GM12878 (cell line): ENCODE measurements at regions not wholly inside any gene's neighbourhood (a gene's known extent, or its start where the extent isn't known, plus 50 kb on each side); places are given as distances from the start of the nearest gene placed in this dataset.

ENCODE experiments used
- ATAC-seq: fragments of 200-7000 bp; cut with Tn5 transposase; 3 replicates; pipeline ENCODE4 v1.9.1; 2020; ENCODE audit warnings: mild to moderate bottlenecking, moderate library complexity
- BruUV-seq: library from RNA; stranded (reverse); fragments of 400-500 nt; replicated peaks from 2 replicates; lab custom pipeline; 2021; lab: Mats Ljungman, UMichigan
- CTCF ChIA-PET: fragments of 300-600 bp; sonication (Branson Sonifier 250); formaldehyde crosslinking; extraction: SDS; loops from one replicate; lab custom pipeline; 2021; ENCODE audit warnings: inconsistent platforms; lab: Yijun Ruan, JAX
- POLR2A ChIA-PET: fragments of 350-600 bp; formaldehyde crosslinking; extraction: SDS; loops from one replicate; lab custom pipeline; 2021; ENCODE audit warnings: inconsistent platforms; lab: Charles Lee
- RAD21 ChIA-PET: fragments of 300-600 bp; sonication (Branson Sonifier 250); formaldehyde crosslinking; loops from one replicate; lab custom pipeline; 2023; ENCODE audit warnings: antibody characterized with exemption; ENCODE audit not compliant: unreplicated experiment; lab: Charles Lee
- SMC1A ChIA-PET: fragments of 300-600 bp; sonication (Branson Sonifier 250); formaldehyde crosslinking; loops from one replicate; lab custom pipeline; 2023; ENCODE audit not compliant: unreplicated experiment, uncharacterized antibody; lab: Charles Lee
- DNase-seq: peaks from one replicate; pipeline ENCODE4 v3.0.0-alpha.2; 2011; ENCODE audit warnings: low read depth, low spot score
- FAIRE-seq: peaks from 3 replicates; lab custom pipeline; 2011; peaks lifted over from hg19 to GRCh38; lab: Jason Lieb, UNC
- H2AFZ ChIP-seq: 2 replicates; pipeline ENCODE4 v1.6.0; 2011; ENCODE audit warnings: low read depth, low read length, control low read depth; ENCODE audit not compliant: control insufficient read depth
- H3K27ac ChIP-seq: 2 replicates; pipeline ENCODE4 v1.5.1; 2011; ENCODE audit warnings: control low read depth; ENCODE audit not compliant: control insufficient read depth, insufficient read depth
- H3K27me3 ChIP-seq, 2 experiments: replicated peaks in 1 of 2; 2 replicates each; pipeline versions ENCODE4 v1.6.0 to v1.6.1; 2011; ENCODE audit warnings: low read length in 1 of 2; ENCODE audit not compliant: control insufficient read depth in 2 of 2, insufficient read depth in 2 of 2
- H3K36me3 ChIP-seq, 2 experiments: 2 replicates each; pipeline ENCODE4 v1.5.1; 2011; ENCODE audit warnings: low read length in 1 of 2; ENCODE audit not compliant: control insufficient read depth in 2 of 2, insufficient read depth in 2 of 2
- H3K4me1 ChIP-seq: 2 replicates; pipeline ENCODE4 v1.6.1; 2011; ENCODE audit warnings: mild to moderate bottlenecking, low read length, moderate library complexity, mixed read lengths; ENCODE audit not compliant: control insufficient read depth, insufficient read depth
- H3K4me2 ChIP-seq: 2 replicates; pipeline ENCODE4 v1.6.0; 2011; ENCODE audit warnings: control low read depth; ENCODE audit not compliant: control insufficient read depth, insufficient read depth
- H3K4me3 ChIP-seq: fragments of 200-600 bp; sonication (generic); 2 replicates; pipeline ENCODE4 v1.5.1; 2016
- H3K79me2 ChIP-seq: 2 replicates; pipeline ENCODE4 v1.6.0; 2011; ENCODE audit warnings: low read length; ENCODE audit not compliant: control insufficient read depth, insufficient read depth
- H3K9ac ChIP-seq: 2 replicates; pipeline ENCODE4 v1.8.0; 2011; ENCODE audit warnings: low read length, control low read depth, mixed read lengths; ENCODE audit not compliant: control insufficient read depth, insufficient read depth
- H3K9me3 ChIP-seq: replicated peaks from 3 replicates; pipeline ENCODE4 v1.5.1; 2011; ENCODE audit warnings: mild to moderate bottlenecking, low read length; ENCODE audit not compliant: control insufficient read depth, insufficient read depth
- H4K20me1 ChIP-seq: 2 replicates; pipeline ENCODE4 v1.6.0; 2011; ENCODE audit not compliant: control insufficient read depth, insufficient read depth
- CHD4 ChIP-seq: fragments of 200-600 bp; sonication (generic); IDR thresholded peaks from 2 replicates; pipeline ENCODE4 v1.6.1; 2016; ENCODE audit warnings: mild to moderate bottlenecking
- HCFC1 ChIP-seq: fragments of 150-350 bp; IDR thresholded peaks from 2 replicates; pipeline ENCODE4 v1.6.1; 2014; ENCODE audit warnings: low read length
- IKZF1 ChIP-seq: fragments of 450-650 bp; conservative IDR thresholded peaks from 2 replicates; pipeline ENCODE4 v1.6.1; 2017; ENCODE audit warnings: antibody characterized with exemption, mild to moderate bottlenecking
- IRF3 ChIP-seq: fragments of 450-650 bp; IDR thresholded peaks from 2 replicates; pipeline ENCODE4 v1.6.1; 2014; ENCODE audit warnings: mild to moderate bottlenecking
- PML ChIP-seq: IDR thresholded peaks from 2 replicates; pipeline ENCODE4 v1.6.1; 2012; ENCODE audit warnings: low read length, inconsistent platforms
- POLR2A ChIP-seq: IDR thresholded peaks from 2 replicates; pipeline ENCODE4 v1.6.1; 2011; ENCODE audit warnings: low read depth, mild to moderate bottlenecking, low read length
- SMAD1 ChIP-seq: fragments of 450-650 bp; IDR thresholded peaks from 2 replicates; pipeline ENCODE4 v1.6.1; 2018; ENCODE audit warnings: mild to moderate bottlenecking, low read depth; ENCODE audit not compliant: partially characterized antibody
- STAT3 ChIP-seq: IDR thresholded peaks from 2 replicates; pipeline ENCODE4 v1.6.1; 2011; ENCODE audit warnings: low read depth, low read length, improper control_type of control experiment
- TBL1XR1 ChIP-seq: IDR thresholded peaks from 2 replicates; pipeline ENCODE4 v1.6.1; 2012; ENCODE audit warnings: low read depth, low read length, improper control_type of control experiment
- ZNF384 ChIP-seq: IDR thresholded peaks from 2 replicates; pipeline ENCODE4 v1.6.1; 2012; ENCODE audit warnings: low read depth, mild to moderate bottlenecking, low read length, improper control_type of control experiment, borderline replicate concordance
- WGBS: methylation state at CpG from one replicate; pipeline ENCODE4 v1.1.6; 2016; ENCODE audit warnings: low lambda C conversion rate; ENCODE audit not compliant: insufficient replicate concordance, insufficient coverage; ENCODE audit errors: missing lambda C conversion rate; 5-methylcytosine and 5-hydroxymethylcytosine counted together
- in situ Hi-C: fragments of 300-500 bp; cut with MboI; formaldehyde crosslinking; loops from 9 replicates; pipeline ENCODE4 v1.14.3; 2018; ENCODE audit warnings: mixed read lengths
- intact Hi-C: fragments of 100-400 bp; cut with micrococcal nuclease; formaldehyde crosslinking; loops from one replicate; pipeline ENCODE4 v1.14.2; 2022; ENCODE audit not compliant: unreplicated experiment

- ChIA-PET CTCF (no interaction called here), SMC1A (interaction anchor here (1.4 kb wide), 1 partner anchor 11 kb away, joined by 4 read pairs; no protein-coding TSS in a partner anchor), POLR2A (no interaction called here), RAD21 (no interaction called here)
- no TSS peak for BruUV-seq
- no peak overlapping the region for H3K4me2 ChIP-seq
- no peak overlapping the region for H2AFZ ChIP-seq
- H3K9ac ChIP-seq: no peak overlapping the region
- in situ Hi-C loops: no loop called here
- H3K9me3 ChIP-seq: no peaks in the 10 kb centered on the region
- no peaks in the 10 kb centered on the region for H3K36me3 ChIP-seq
- ATAC-seq (no peak), DNase-seq (no peak)
- no peaks in the 10 kb centered on the region for H3K27me3 ChIP-seq
- no peak for TF ChIP-seq POLR2A
- no peak for TF ChIP-seq ZNF384
- no peak for TF ChIP-seq HCFC1
- TF ChIP-seq STAT3: no peak
- TF ChIP-seq, all 136 proteins: peak for 0
- WGBS: 0% methylated on average over 2 of the region's 2 CpGs
- no peaks in the 10 kb centered on the region for H3K79me2 ChIP-seq
- intact Hi-C loops: no loop called here
- no peak overlapping the region for H3K27ac ChIP-seq
- FAIRE-seq: no peak
- no peaks in the 10 kb centered on the region for H4K20me1 ChIP-seq
- H3K4me1 ChIP-seq: no peaks in the 10 kb centered on the region
- H3K4me3 ChIP-seq: no peak overlapping the region
Measured at GRCh38 chr16:51648526-51648925, 497.5 kb upstream of the SALL1 start.

GRCh38 chr16:51641191-51641765 is 490.2 kb upstream of the SALL1 start:
- no peaks in the 10 kb centered on the region for H3K79me2 ChIP-seq
- SMC1A ChIA-PET: no interaction called here
- H3K4me1 ChIP-seq: no peaks in the 10 kb centered on the region
- ATAC-seq (no peak), DNase-seq (no peak), FAIRE-seq (no peak)
- no peak overlapping the region for H3K27ac ChIP-seq
- TF ChIP-seq IKZF1 (no peak), PML (no peak), TBL1XR1 (no peak), IRF3 (no peak), SMAD1 (no peak), CHD4 (no peak)
- no peaks in the 10 kb centered on the region for H3K27me3 ChIP-seq
- H3K36me3 ChIP-seq: no peaks in the 10 kb centered on the region
- in situ Hi-C loops (no loop called here), intact Hi-C loops (no loop called here)
- BruUV-seq: no TSS peak
- no peak overlapping the region for H3K9ac ChIP-seq
- H4K20me1 ChIP-seq: no peaks in the 10 kb centered on the region
- no peak overlapping the region for H3K4me3 ChIP-seq
- CTCF ChIA-PET: no interaction called here
- RAD21 ChIA-PET: no interaction called here
- 48% methylated on average over 3 of the region's 3 CpGs for WGBS
- POLR2A ChIA-PET: no interaction called here
- H3K9me3 ChIP-seq: no peaks in the 10 kb centered on the region
- H2AFZ ChIP-seq: no peak overlapping the region
- H3K4me2 ChIP-seq: no peak overlapping the region
